HG03354 (cell line): ENCODE measurements at regions not wholly inside any gene's neighbourhood (a gene's known extent, or its start where the extent isn't known, plus 50 kb on each side); places are given as distances from the start of the nearest gene placed in this dataset.
"Not testable (repeated sequence)": the region's sequence is repeated elsewhere in the genome, so short reads cannot be mapped to it uniquely, and the experiment has no call there.

Experiments
- ATAC-seq: cut with Tn5 transposase; IDR thresholded peaks from one replicate; pipeline ENCODE4 v1.9.1; 2021; ENCODE audit warnings: mild to moderate bottlenecking; ENCODE audit not compliant: unreplicated experiment, poor library complexity, severe bottlenecking

- ATAC-seq = no peak
Observed at GRCh38 chr1:55457874-55458273, 242.7 kb upstream of the USP24 start.

- ATAC-seq = no peak
Observed at GRCh38 chr1:55456971-55457370, 241.8 kb upstream of the USP24 start.

GRCh38 chr1:55448261-55448660 is 233.1 kb upstream of the USP24 start:
- no peak for ATAC-seq

GRCh38 chr1:55447488-55447887 is 232.3 kb upstream of the USP24 start:
- no peak for ATAC-seq

- ATAC-seq = no peak
Observed at GRCh38 chr1:55446351-55446750, 231.2 kb upstream of the USP24 start.

- ATAC-seq = peak; percentile 81
Observed at GRCh38 chr1:55445416-55445815, 230.3 kb upstream of the USP24 start.

GRCh38 chr1:55444667-55445066 is 229.5 kb upstream of the USP24 start:
- no peak for ATAC-seq

- no peak for ATAC-seq
Observed at GRCh38 chr1:55443175-55443915, 228.2 kb upstream of the USP24 start.

- ATAC-seq = no peak
Observed at GRCh38 chr1:55441489-55441888, 226.3 kb upstream of the USP24 start.

GRCh38 chr1:55437692-55438091 is 222.5 kb upstream of the USP24 start:
- no peak for ATAC-seq

- ATAC-seq = not testable (repeated sequence)
Observed at GRCh38 chr1:55430720-55431119, 215.6 kb upstream of the USP24 start.

- not testable (repeated sequence) for ATAC-seq
Observed at GRCh38 chr1:55430206-55430605, 215.0 kb upstream of the USP24 start.

- no peak for ATAC-seq
Observed at GRCh38 chr1:55428944-55429931, 214.1 kb upstream of the USP24 start.

- no peak for ATAC-seq
Observed at GRCh38 chr1:55428231-55428630, 213.1 kb upstream of the USP24 start.

- ATAC-seq = no peak
Observed at GRCh38 chr1:55427606-55428005, 212.4 kb upstream of the USP24 start.

GRCh38 chr1:55426619-55427018 is 211.5 kb upstream of the USP24 start:
- ATAC-seq = no peak

- no peak for ATAC-seq
Observed at GRCh38 chr1:55426156-55426555, 211.0 kb upstream of the USP24 start.

GRCh38 chr1:55425310-55425930 is 210.3 kb upstream of the USP24 start:
- no peak for ATAC-seq

GRCh38 chr1:55423376-55423775 is 208.2 kb upstream of the USP24 start:
- ATAC-seq = no peak

- no peak for ATAC-seq
Observed at GRCh38 chr1:55420929-55421716, 206.0 kb upstream of the USP24 start.
